ENCODE measurements at regions not wholly inside any gene's neighbourhood (a gene's known extent, or its start where the extent isn't known, plus 50 kb on each side); places are given as distances from the start of the nearest gene placed in this dataset.

DNA sequence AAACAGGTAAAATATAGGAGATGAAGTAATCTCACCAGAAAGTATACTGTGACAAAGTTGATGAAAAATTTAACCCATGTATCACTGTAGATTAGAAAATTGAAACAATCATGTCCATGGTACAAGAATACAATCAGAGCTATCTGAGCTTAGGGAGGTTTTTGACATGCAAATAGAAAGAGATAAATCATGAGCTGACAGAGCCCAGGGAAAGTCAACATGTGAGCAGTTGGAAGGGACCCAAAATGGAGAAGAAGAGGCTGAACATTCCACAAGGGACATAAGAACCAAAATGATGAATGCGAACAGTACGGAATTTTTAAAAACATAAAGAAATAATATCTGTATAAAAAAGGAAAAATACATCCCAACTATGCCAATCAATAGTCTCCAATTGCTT, 395.4 kb upstream of the CYRIA start:
- TF ChIP-seq ZNF274 (IDR thresholded peaks at IDR 0.05; ENCODE audit: low read depth, low read length): no peak
- no peak for TF ChIP-seq SUZ12 (IDR thresholded peaks at IDR 0.05; ENCODE audit: extremely low read depth, insufficient read depth, insufficient read length)
- no peak for TF ChIP-seq YY1 (IDR thresholded peaks at IDR 0.05; ENCODE audit: insufficient read depth, insufficient read length)
- no peak for DNase-seq (ENCODE audit: low read depth, low spot score)
- no peaks in the 10 kb centered on the region for H3K27me3 ChIP-seq (ENCODE audit: insufficient read depth, insufficient read length)
- no peak overlapping the region for H3K4me3 ChIP-seq (ENCODE audit: insufficient read length, low read depth)
- no peaks in the 10 kb centered on the region for H3K36me3 ChIP-seq (ENCODE audit: insufficient read depth, insufficient read length, low read length)
- no peaks in the 10 kb centered on the region for H3K9me3 ChIP-seq (ENCODE audit: insufficient read depth, low read length)
- no peaks in the 10 kb centered on the region for H3K4me1 ChIP-seq (ENCODE audit: insufficient read depth, insufficient read length)
- H3K9ac ChIP-seq (ENCODE audit: insufficient read length, low read depth): no peak overlapping the region

- H3K4me1 ChIP-seq (ENCODE audit: insufficient read depth, insufficient read length): no peaks in the 10 kb centered on the region
- no peaks in the 10 kb centered on the region for H3K27me3 ChIP-seq (ENCODE audit: insufficient read depth, insufficient read length)
- no peak for DNase-seq (ENCODE audit: low read depth, low spot score)
- no peak overlapping the region for H3K9ac ChIP-seq (ENCODE audit: insufficient read length, low read depth)
- H3K9me3 ChIP-seq (ENCODE audit: insufficient read depth, low read length): no peaks in the 10 kb centered on the region
- no peak overlapping the region for H3K4me3 ChIP-seq (ENCODE audit: insufficient read length, low read depth)
- no peaks in the 10 kb centered on the region for H3K36me3 ChIP-seq (ENCODE audit: insufficient read depth, insufficient read length, low read length)
- TF ChIP-seq ZNF274 (IDR thresholded peaks at IDR 0.05; ENCODE audit: low read depth, low read length): no peak
These were observed 393.8 kb upstream of the CYRIA start for GRCh38 chr2:17059458-17059857.

- Histone ChIP-seq H3K27me3 (ENCODE audit: insufficient read depth, insufficient read length) (no peaks in the 10 kb centered on the region), H3K4me1 (ENCODE audit: insufficient read depth, insufficient read length) (no peaks in the 10 kb centered on the region), H3K4me3 (ENCODE audit: insufficient read length, low read depth) (no peak overlapping the region), H3K9ac (ENCODE audit: insufficient read length, low read depth) (no peak overlapping the region), H3K9me3 (ENCODE audit: insufficient read depth, low read length) (no peaks in the 10 kb centered on the region), H3K36me3 (ENCODE audit: insufficient read depth, insufficient read length, low read length) (no peaks in the 10 kb centered on the region)
- DNase-seq (ENCODE audit: low read depth, low spot score): peak; percentile 57
- no peak for TF ChIP-seq SUZ12 (IDR thresholded peaks at IDR 0.05; ENCODE audit: extremely low read depth, insufficient read depth, insufficient read length)
- TF ChIP-seq ZNF274 (IDR thresholded peaks at IDR 0.05; ENCODE audit: low read depth, low read length): no peak
- TF ChIP-seq YY1 (IDR thresholded peaks at IDR 0.05; ENCODE audit: insufficient read depth, insufficient read length): no peak
These were observed 393.3 kb upstream of the CYRIA start for GRCh38 chr2:17058772-17059402.

GRCh38 chr2:17057109-17058017, 391.7 kb upstream of the CYRIA start:
- H3K9ac ChIP-seq (ENCODE audit: insufficient read length, low read depth): no peak overlapping the region
- no peak for DNase-seq (ENCODE audit: low read depth, low spot score)
- TF ChIP-seq SUZ12 (IDR thresholded peaks at IDR 0.05; ENCODE audit: extremely low read depth, insufficient read depth, insufficient read length): no peak
- no peak for TF ChIP-seq YY1 (IDR thresholded peaks at IDR 0.05; ENCODE audit: insufficient read depth, insufficient read length)
- no peak for TF ChIP-seq ZNF274 (IDR thresholded peaks at IDR 0.05; ENCODE audit: low read depth, low read length)
- H3K4me1 ChIP-seq (ENCODE audit: insufficient read depth, insufficient read length): no peaks in the 10 kb centered on the region
- H3K4me3 ChIP-seq (ENCODE audit: insufficient read length, low read depth): no peak overlapping the region
- no peaks in the 10 kb centered on the region for H3K27me3 ChIP-seq (ENCODE audit: insufficient read depth, insufficient read length)
- H3K9me3 ChIP-seq (ENCODE audit: insufficient read depth, low read length): no peaks in the 10 kb centered on the region
- H3K36me3 ChIP-seq (ENCODE audit: insufficient read depth, insufficient read length, low read length): no peaks in the 10 kb centered on the region

- Histone ChIP-seq H3K4me3 (ENCODE audit: insufficient read length, low read depth) (no peak overlapping the region), H3K9me3 (ENCODE audit: insufficient read depth, low read length) (no peaks in the 10 kb centered on the region), H3K36me3 (ENCODE audit: insufficient read depth, insufficient read length, low read length) (no peaks in the 10 kb centered on the region), H3K4me1 (ENCODE audit: insufficient read depth, insufficient read length) (no peaks in the 10 kb centered on the region), H3K9ac (ENCODE audit: insufficient read length, low read depth) (no peak overlapping the region), H3K27me3 (ENCODE audit: insufficient read depth, insufficient read length) (no peaks in the 10 kb centered on the region)
- no peak for DNase-seq (ENCODE audit: low read depth, low spot score)
- TF ChIP-seq YY1 (IDR thresholded peaks at IDR 0.05; ENCODE audit: insufficient read depth, insufficient read length): no peak
- TF ChIP-seq SUZ12 (IDR thresholded peaks at IDR 0.05; ENCODE audit: extremely low read depth, insufficient read depth, insufficient read length): no peak
- TF ChIP-seq ZNF274 (IDR thresholded peaks at IDR 0.05; ENCODE audit: low read depth, low read length): no peak
These were observed 390.6 kb upstream of the CYRIA start for GRCh38 chr2:17056236-17056635.

- Histone ChIP-seq H3K4me3 (ENCODE audit: insufficient read length, low read depth) (no peak overlapping the region), H3K36me3 (ENCODE audit: insufficient read depth, insufficient read length, low read length) (no peaks in the 10 kb centered on the region), H3K9ac (ENCODE audit: insufficient read length, low read depth) (no peak overlapping the region), H3K27me3 (ENCODE audit: insufficient read depth, insufficient read length) (no peaks in the 10 kb centered on the region), H3K9me3 (ENCODE audit: insufficient read depth, low read length) (no peaks in the 10 kb centered on the region), H3K4me1 (ENCODE audit: insufficient read depth, insufficient read length) (no peaks in the 10 kb centered on the region)
- DNase-seq (ENCODE audit: low read depth, low spot score): no peak
- TF ChIP-seq YY1 (IDR thresholded peaks at IDR 0.05; ENCODE audit: insufficient read depth, insufficient read length): no peak
- no peak for TF ChIP-seq ZNF274 (IDR thresholded peaks at IDR 0.05; ENCODE audit: low read depth, low read length)
- TF ChIP-seq SUZ12 (IDR thresholded peaks at IDR 0.05; ENCODE audit: extremely low read depth, insufficient read depth, insufficient read length): no peak
These were observed 386.4 kb upstream of the CYRIA start for GRCh38 chr2:17052001-17052400.

DNA sequence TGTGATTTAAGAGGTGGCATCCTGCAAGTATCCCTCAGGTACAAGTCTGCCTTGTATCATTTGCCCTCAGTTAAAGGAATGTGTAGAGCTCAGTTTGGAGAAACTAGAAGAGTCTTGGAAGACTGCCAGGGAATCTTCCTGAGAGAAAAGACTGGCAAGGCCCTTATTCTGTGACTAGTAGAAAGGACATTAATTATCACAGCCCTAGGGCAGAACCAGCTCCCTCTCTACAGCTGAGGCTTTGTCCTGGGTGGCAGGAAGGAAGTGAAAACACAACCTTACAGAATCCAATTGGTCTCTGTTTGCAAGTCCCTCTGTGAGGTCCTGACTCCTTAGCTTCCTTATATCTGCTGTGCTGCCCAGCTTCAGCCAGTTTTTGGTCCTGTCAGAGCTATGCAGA, 385.9 kb upstream of the CYRIA start:
- H3K4me1 ChIP-seq (ENCODE audit: insufficient read depth, insufficient read length): no peaks in the 10 kb centered on the region
- no peaks in the 10 kb centered on the region for H3K27me3 ChIP-seq (ENCODE audit: insufficient read depth, insufficient read length)
- no peak overlapping the region for H3K9ac ChIP-seq (ENCODE audit: insufficient read length, low read depth)
- no peak for DNase-seq (ENCODE audit: low read depth, low spot score)
- H3K4me3 ChIP-seq (ENCODE audit: insufficient read length, low read depth): no peak overlapping the region
- no peaks in the 10 kb centered on the region for H3K36me3 ChIP-seq (ENCODE audit: insufficient read depth, insufficient read length, low read length)
- TF ChIP-seq SUZ12 (IDR thresholded peaks at IDR 0.05; ENCODE audit: extremely low read depth, insufficient read depth, insufficient read length) (no peak), YY1 (IDR thresholded peaks at IDR 0.05; ENCODE audit: insufficient read depth, insufficient read length) (no peak), ZNF274 (IDR thresholded peaks at IDR 0.05; ENCODE audit: low read depth, low read length) (no peak)
- H3K9me3 ChIP-seq (ENCODE audit: insufficient read depth, low read length): no peaks in the 10 kb centered on the region

Data from NT2/D1 (cell line).